Activated CD8-positive, alpha-beta T cell treated with anti-CD3 and anti-CD28 coated beads for 36 hours (primary cell): ENCODE measurements at regions not wholly inside any gene's neighbourhood (a gene's known extent, or its start where the extent isn't known, plus 50 kb on each side); places are given as distances from the start of the nearest gene placed in this dataset.

Experiments
- ATAC-seq: fragments of 200-7000 bp; cut with Tn5 transposase; one replicate; pipeline ENCODE4 v1.10.0; 2021; ENCODE audit warnings: mild to moderate bottlenecking, moderate library complexity
- CTCF ChIA-PET: fragments of 350-600 bp; sonication (Branson Sonifier 250); formaldehyde crosslinking; loops from one replicate; lab custom pipeline; 2021; ENCODE audit warnings: antibody characterized with exemption; lab: Charles Lee
- POLR2A ChIA-PET: fragments of 350-600 bp; sonication (Branson Sonifier 250); formaldehyde crosslinking; loops from one replicate; lab custom pipeline; 2021; ENCODE audit warnings: antibody characterized with exemption; lab: Charles Lee
- DNase-seq: peaks from one replicate; pipeline ENCODE4 v3.0.0-alpha.2; 2020
- H3K27ac Mint-ChIP-seq: one replicate; pipeline ENCODE4 v1.8.0; 2021; ENCODE audit warnings: mild to moderate bottlenecking, mixed read lengths
- H3K27me3 Mint-ChIP-seq: one replicate; pipeline ENCODE4 v1.8.0; 2021; ENCODE audit warnings: mixed read lengths
- H3K36me3 Mint-ChIP-seq: one replicate; pipeline ENCODE4 v1.8.0; 2021; ENCODE audit warnings: low read depth, mixed read lengths
- H3K4me1 Mint-ChIP-seq: one replicate; pipeline ENCODE4 v1.8.0; 2021; ENCODE audit warnings: low read depth, mixed read lengths
- H3K4me3 Mint-ChIP-seq: one replicate; pipeline ENCODE4 v1.8.0; 2021; ENCODE audit warnings: mild to moderate bottlenecking, moderate library complexity, mixed read lengths
- H3K9me3 Mint-ChIP-seq: one replicate; pipeline ENCODE4 v1.8.0; 2021; ENCODE audit warnings: mixed read lengths
- intact Hi-C: fragments of 100-400 bp; cut with micrococcal nuclease; formaldehyde crosslinking; loops from one replicate; pipeline ENCODE4 v1.10.0; 2022
- TF ChIP-seq, protein P1 (sequence below): fragments of 200-600 bp; IDR thresholded peaks from one replicate; pipeline ENCODE4 v1.8.0; 2022; ENCODE audit warnings: antibody characterized with exemption, mild to moderate bottlenecking

DNA sequence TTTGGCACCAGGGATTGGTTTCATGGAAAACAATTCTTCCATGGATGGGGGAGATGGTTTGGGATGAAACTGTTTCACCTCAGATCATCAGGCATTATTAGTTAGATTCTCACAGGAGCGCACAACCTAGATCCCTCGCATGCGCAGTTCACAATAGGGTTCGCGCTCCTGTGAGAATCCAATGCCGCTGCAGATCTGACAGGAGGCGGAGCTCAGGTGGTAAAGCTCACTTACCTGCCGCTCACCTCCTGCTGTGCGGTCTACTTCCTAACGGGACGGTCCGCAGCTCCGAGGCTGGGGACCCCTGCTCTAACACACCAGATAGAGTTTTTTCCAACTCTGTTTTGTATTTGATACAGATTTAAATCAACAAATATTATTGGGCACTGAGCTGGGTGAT, 286.5 kb downstream of the MTX2 start:
- TF ChIP-seq, protein P1, sequence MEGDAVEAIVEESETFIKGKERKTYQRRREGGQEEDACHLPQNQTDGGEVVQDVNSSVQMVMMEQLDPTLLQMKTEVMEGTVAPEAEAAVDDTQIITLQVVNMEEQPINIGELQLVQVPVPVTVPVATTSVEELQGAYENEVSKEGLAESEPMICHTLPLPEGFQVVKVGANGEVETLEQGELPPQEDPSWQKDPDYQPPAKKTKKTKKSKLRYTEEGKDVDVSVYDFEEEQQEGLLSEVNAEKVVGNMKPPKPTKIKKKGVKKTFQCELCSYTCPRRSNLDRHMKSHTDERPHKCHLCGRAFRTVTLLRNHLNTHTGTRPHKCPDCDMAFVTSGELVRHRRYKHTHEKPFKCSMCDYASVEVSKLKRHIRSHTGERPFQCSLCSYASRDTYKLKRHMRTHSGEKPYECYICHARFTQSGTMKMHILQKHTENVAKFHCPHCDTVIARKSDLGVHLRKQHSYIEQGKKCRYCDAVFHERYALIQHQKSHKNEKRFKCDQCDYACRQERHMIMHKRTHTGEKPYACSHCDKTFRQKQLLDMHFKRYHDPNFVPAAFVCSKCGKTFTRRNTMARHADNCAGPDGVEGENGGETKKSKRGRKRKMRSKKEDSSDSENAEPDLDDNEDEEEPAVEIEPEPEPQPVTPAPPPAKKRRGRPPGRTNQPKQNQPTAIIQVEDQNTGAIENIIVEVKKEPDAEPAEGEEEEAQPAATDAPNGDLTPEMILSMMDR = no peak
- intact Hi-C loops = no loop called here
- CTCF ChIA-PET = interaction anchor here (0.8 to 1.6 kb wide), 2 partner anchors 25 to 429 kb away, joined by 3 to 5 read pairs; no protein-coding TSS in a partner anchor
- no peak overlapping the region for H3K27ac Mint-ChIP-seq
- H3K4me1 Mint-ChIP-seq = peaks cover 7% of the 10 kb centered on the region
- no peaks in the 10 kb centered on the region for H3K9me3 Mint-ChIP-seq
- DNase-seq (no peak), ATAC-seq (no peak)
- no peak overlapping the region for H3K4me3 Mint-ChIP-seq
- peaks cover 57% of the 10 kb centered on the region for H3K27me3 Mint-ChIP-seq
- no peaks in the 10 kb centered on the region for H3K36me3 Mint-ChIP-seq
- POLR2A ChIA-PET = no interaction called here

DNA sequence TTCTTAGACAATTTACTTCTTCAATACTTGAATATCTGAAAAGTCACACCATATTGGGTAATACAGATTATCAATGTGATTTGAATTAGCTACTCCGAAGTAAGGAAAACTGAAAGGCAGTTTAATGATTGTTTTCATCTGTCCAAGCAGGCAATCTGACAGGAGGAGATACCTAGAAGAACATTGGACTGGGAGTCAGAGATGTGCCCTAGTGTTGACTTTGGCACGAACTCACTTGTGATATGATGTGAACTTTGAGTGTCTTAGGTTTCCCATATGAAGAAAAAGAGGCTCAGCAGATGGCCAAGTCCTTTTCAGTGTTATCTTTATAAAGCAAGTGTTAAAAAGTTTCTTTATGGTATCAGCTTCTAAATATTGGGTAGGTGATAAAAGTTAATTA, 287.1 kb downstream of the MTX2 start:
- peaks cover 7% of the 10 kb centered on the region for H3K4me1 Mint-ChIP-seq
- peaks cover 62% of the 10 kb centered on the region for H3K27me3 Mint-ChIP-seq
- intact Hi-C loops = no loop called here
- TF ChIP-seq, protein P1 = no peak
- ChIA-PET CTCF (interaction anchor here (0.8 to 1.6 kb wide), 2 partner anchors 25 to 429 kb away, joined by 3 to 5 read pairs; no protein-coding TSS in a partner anchor), POLR2A (interaction anchor here (0.7 kb wide), 1 partner anchor 458 kb away, joined by 3 read pairs; no protein-coding TSS in a partner anchor)
- no peak overlapping the region for H3K4me3 Mint-ChIP-seq
- H3K36me3 Mint-ChIP-seq = no peaks in the 10 kb centered on the region
- DNase-seq = no peak
- ATAC-seq = no peak
- H3K27ac Mint-ChIP-seq = no peak overlapping the region
- H3K9me3 Mint-ChIP-seq = no peaks in the 10 kb centered on the region

DNA sequence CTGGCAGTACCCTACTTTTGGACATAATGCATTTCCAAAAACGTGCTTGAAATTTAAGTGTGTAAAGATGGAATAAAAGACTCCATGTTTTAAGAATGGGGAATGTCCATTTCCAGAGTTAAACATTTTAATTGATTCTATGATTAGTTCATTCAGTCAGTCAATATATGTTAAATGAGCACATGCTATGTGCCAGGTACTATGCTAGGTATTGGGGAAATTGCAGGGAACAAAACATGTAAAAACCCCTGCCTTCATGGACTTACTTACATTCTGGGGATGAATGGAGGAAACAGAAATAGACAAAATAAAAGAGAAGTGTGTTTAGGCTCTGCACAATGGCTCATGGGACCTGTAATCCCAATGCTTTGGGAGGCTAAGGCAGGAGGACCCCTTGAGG, 288.6 kb downstream of the MTX2 start:
- Mint-ChIP-seq H3K27me3 (peaks cover 57% of the 10 kb centered on the region), H3K27ac (no peak overlapping the region), H3K4me1 (peaks cover 7% of the 10 kb centered on the region), H3K36me3 (no peaks in the 10 kb centered on the region), H3K9me3 (no peaks in the 10 kb centered on the region), H3K4me3 (no peak overlapping the region)
- intact Hi-C loops = no loop called here
- ChIA-PET CTCF (interaction anchor here (2.0 kb wide), 1 partner anchor 95 kb away, joined by 6 read pairs; no protein-coding TSS in a partner anchor), POLR2A (no interaction called here)
- no peak for ATAC-seq
- TF ChIP-seq, protein P1 = no peak
- DNase-seq = no peak

DNA sequence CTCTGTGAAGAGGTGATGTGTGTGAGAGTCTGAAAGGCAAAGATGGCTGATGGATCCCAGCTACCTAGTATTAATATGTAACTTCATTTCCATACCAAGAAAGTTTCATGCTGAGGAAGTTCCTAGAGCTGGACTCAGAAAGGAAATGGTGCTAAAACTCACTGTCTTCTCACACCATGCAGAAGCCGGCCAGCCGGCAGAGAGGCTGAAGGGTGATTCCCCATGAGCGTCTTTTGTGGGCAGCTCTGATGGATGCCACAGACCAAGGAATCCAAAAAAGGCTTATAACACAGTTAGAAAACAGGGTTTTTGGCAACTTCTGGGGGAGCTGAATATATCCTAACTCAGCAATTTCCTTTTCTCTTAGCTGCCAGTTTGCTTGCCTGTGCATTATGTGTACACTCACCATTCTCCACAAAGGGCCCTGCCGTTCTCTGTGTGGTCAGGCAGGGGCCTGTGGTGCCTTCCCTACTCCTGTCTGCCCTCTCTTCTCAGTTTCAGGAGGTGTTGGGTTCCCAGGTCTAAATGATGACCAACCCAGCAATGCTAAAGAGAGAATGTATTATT, 289.4 kb downstream of the MTX2 start:
- Mint-ChIP-seq H3K36me3 (no peaks in the 10 kb centered on the region), H3K27me3 (peaks cover 56% of the 10 kb centered on the region), H3K4me1 (peaks cover 7% of the 10 kb centered on the region), H3K9me3 (no peaks in the 10 kb centered on the region), H3K4me3 (no peak overlapping the region), H3K27ac (no peak overlapping the region)
- no peak for ATAC-seq
- ChIA-PET CTCF (interaction anchor here (1.7 to 2.0 kb wide), 2 partner anchors 94 to 104 kb away, joined by 5 to 6 read pairs; no protein-coding TSS in a partner anchor), POLR2A (no interaction called here)
- TF ChIP-seq, protein P1 = no peak
- intact Hi-C loops = no loop called here
- DNase-seq = no peak

DNA sequence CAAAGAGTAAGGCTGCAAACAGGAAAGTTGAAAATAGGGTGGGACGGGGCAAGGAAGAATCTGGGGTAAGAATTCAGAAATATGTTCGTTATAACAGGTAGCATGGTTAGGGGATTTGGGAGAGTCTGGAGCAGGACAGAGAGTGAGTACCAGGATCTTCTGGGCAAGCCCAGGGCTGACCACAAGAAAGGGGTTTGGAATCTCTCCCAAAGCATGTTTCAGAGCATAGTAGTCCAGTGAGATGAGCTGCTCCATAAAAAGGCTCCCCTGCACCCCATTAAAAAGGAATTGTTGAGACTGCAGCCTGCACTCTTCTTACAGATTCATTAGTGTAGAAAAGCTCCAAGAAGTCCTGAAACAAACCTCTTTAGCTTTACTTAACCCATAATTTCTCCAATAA, 291.1 kb downstream of the MTX2 start:
- ChIA-PET POLR2A (no interaction called here), CTCF (interaction anchor here (0.8 kb wide), 1 partner anchor 420 kb away, joined by 4 read pairs; no protein-coding TSS in a partner anchor)
- Mint-ChIP-seq H3K4me1 (no peaks in the 10 kb centered on the region), H3K36me3 (no peaks in the 10 kb centered on the region), H3K27ac (no peak overlapping the region), H3K4me3 (no peak overlapping the region), H3K27me3 (peaks cover 60% of the 10 kb centered on the region), H3K9me3 (no peaks in the 10 kb centered on the region)
- intact Hi-C loops = no loop called here
- TF ChIP-seq, protein P1 = no peak
- DNase-seq (no peak), ATAC-seq (no peak)
